AG04449 (cell line): ENCODE measurements at regions not wholly inside any gene's neighbourhood (a gene's known extent, or its start where the extent isn't known, plus 50 kb on each side); places are given as distances from the start of the nearest gene placed in this dataset.

Source experiments
- CTCF ChIA-PET: fragments of 350-600 bp; formaldehyde crosslinking; extraction: SDS; loops from one replicate; lab custom pipeline; 2021; ENCODE audit warnings: antibody characterized with exemption; lab: Yijun Ruan, JAX
- POLR2A ChIA-PET: fragments of 400-600, 350-600 bp; formaldehyde crosslinking; extraction: SDS; loops from one replicate; lab custom pipeline; 2020; ENCODE audit warnings: antibody characterized with exemption, inconsistent platforms; lab: Yijun Ruan, JAX
- DNase-seq: peaks from one replicate; pipeline ENCODE4 v3.0.0-alpha.2; 2010; ENCODE audit warnings: low read depth, low spot score
- H3K4me3 ChIP-seq: 2 replicates; pipeline ENCODE4 v1.5.1; 2011; ENCODE audit warnings: low read depth, mild to moderate bottlenecking, control low read depth, low read length
- TF ChIP-seq, protein P1 (sequence below): IDR thresholded peaks from one replicate; pipeline ENCODE4 v1.5.1; 2011; ENCODE audit warnings: mild to moderate bottlenecking, moderate library complexity, low read length, control low read depth, inconsistent platforms; ENCODE audit not compliant: insufficient read depth; ENCODE audit errors: missing control alignments

DNA sequence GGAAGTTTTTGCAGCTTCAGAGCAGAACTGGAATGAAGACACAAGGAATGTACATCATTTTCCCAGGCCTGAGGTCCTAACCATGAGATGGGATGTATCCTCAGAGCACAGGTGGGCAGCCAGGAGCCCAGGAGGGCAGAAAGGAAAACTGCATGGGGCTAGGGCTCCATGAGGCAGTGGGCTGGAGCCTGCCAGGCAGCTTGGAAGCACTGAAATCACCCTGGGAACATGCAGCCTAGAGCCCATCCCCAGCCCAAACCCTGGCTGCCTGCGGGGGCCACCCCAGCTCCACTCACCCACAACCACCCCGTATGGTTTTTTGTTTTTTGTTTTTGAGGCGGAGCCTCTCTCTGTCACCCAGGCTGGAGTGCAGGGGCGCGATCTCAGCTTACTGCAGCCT, 86.2 kb upstream of the SIAH1 start:
- DNase-seq = no peak
- ChIA-PET POLR2A (no interaction called here), CTCF (no interaction called here)
- TF ChIP-seq, protein P1, sequence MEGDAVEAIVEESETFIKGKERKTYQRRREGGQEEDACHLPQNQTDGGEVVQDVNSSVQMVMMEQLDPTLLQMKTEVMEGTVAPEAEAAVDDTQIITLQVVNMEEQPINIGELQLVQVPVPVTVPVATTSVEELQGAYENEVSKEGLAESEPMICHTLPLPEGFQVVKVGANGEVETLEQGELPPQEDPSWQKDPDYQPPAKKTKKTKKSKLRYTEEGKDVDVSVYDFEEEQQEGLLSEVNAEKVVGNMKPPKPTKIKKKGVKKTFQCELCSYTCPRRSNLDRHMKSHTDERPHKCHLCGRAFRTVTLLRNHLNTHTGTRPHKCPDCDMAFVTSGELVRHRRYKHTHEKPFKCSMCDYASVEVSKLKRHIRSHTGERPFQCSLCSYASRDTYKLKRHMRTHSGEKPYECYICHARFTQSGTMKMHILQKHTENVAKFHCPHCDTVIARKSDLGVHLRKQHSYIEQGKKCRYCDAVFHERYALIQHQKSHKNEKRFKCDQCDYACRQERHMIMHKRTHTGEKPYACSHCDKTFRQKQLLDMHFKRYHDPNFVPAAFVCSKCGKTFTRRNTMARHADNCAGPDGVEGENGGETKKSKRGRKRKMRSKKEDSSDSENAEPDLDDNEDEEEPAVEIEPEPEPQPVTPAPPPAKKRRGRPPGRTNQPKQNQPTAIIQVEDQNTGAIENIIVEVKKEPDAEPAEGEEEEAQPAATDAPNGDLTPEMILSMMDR = no peak
- H3K4me3 ChIP-seq = no peak overlapping the region

DNA sequence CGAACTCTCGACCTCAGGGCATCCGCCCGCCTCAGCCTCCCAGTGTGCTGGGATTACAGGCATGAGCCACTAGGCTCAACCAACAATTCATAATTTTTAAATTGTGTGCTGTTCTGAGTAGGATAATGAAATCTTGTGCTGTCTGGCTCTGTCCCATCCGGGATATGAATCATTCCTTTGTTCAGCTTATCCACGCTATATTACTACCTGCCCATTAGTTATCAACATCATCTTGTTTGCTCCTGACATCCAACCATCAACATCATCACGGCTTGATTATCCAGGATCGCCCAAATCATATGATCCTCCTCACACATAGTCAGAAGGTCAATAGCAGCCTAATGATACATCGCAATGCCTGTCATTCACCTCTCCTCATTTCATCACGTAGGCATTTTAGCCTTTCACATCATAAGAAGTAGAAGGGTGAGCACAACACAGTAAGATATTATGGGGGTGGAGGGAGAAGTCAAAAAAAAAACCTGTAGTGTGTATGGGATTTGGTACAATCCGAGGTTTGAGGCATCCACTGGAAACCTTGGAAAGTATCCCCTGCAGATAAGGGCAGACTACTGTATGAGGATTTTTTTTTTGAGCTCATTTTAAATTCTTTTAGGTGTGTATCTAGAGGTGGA, 77.0 kb upstream of the SIAH1 start:
- no peak overlapping the region for H3K4me3 ChIP-seq
- CTCF ChIA-PET = no interaction called here
- DNase-seq = no peak
- TF ChIP-seq, protein P1 = no peak
- POLR2A ChIA-PET = interaction anchor here (0.6 kb wide), 1 partner anchor 52 kb away, joined by 3 read pairs; no protein-coding TSS in a partner anchor

DNA sequence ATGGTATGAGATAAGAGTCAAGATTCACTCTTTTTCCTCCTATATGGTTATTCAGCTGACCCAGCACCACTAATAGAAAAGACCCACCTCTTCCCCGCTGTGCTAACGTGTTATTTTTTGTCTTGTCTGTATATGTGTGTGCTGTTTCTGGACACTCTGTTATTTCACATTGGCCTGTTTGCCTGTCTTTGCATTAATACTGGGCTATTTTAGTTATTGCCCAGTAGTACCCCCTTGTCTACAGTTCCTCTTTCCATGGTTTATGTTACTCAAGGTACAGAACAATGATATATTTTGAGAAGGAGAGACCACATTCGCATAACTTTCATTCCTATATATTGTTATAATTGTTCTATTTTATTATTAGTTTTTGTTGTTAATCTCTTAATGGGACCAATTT, 74.0 kb upstream of the SIAH1 start:
- POLR2A ChIA-PET = no interaction called here
- TF ChIP-seq, protein P1 = no peak

DNA sequence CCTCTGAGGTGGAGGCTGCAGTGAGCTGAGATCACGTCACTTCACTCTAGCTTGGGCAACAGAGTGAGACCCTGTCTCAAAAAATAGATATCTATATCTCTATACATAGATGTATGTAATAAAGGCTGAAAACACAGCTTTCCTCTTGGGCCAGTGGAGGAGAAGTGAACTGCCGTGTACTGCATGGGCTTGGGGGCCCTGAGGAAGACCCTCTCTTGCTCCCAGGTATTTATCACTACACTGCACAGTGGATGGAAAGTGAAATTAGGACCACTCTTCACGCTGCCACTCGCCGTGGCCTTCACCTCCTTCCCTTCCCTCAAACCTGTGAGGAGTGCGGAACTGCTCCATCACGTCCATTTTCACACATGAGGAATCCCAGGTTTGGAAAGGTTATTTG, 68.8 kb upstream of the SIAH1 start:
- POLR2A ChIA-PET = no interaction called here

More for the DNA sequence above, 74.0 kb upstream of the SIAH1 start:
- CTCF ChIA-PET = no interaction called here
- no peak overlapping the region for H3K4me3 ChIP-seq
- DNase-seq = no peak

DNA sequence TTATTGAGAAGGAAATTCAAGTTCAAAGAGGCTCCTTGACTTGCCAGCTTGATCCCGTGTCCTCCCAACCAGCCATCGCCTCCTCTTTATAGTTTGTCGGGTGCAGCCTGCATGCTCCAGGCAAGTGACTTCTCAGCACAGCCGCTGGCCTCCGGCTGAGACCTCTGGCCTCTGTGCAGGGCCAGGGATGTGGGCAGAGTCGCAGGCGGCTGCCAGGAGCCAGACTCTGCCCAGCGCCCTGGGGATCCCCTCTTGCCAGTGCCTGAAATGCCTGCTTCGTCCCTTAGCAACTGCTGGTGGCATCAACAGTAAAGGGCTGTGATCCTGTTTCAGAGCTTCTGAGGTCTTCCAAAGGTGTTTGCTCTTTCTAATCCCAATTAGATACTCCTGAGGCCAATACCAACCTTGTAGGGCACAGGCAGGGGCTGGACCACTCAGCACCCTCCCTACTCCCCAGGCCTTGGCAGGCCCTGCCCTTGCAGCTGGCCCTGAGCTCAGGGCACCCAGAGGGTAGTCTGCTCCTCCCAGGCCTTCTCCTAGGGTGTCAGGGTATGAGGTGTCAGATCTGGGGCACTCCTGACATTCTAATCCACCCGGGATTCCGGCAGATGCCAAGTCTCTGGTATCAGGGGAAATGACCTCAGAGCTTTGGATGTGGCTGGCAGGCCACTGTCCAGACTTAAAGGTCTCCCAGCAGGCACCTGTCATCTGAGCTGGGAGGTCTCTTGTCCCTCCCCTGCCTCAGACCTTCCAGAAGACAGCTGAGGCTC, 68.0 kb upstream of the SIAH1 start:
- CTCF ChIA-PET = no interaction called here
- H3K4me3 ChIP-seq = no peak overlapping the region
- POLR2A ChIA-PET = no interaction called here
- no peak for DNase-seq
- TF ChIP-seq, protein P1 = no peak

More for the DNA sequence above, 68.8 kb upstream of the SIAH1 start:
- no peak overlapping the region for H3K4me3 ChIP-seq
- no peak for DNase-seq
- CTCF ChIA-PET = no interaction called here
- TF ChIP-seq, protein P1 = no peak

DNA sequence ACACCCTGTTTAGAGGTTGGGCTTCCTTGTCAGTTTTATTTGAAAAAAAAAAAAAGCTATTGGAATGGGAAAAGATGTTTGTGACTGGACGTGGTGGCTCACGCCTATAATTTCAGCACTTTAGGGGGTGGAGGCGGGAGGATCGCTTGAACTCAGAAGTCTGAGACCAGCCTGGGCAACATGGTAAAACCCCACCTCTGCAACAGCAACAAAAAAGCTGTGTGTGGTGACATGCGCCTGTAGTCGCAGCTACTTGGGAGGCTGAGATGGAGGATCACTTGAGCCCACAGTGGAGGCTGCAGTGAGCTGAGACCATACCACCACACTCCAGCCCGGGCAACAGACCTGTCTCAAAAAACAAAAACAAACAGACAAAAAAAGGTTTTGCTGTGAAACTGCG, 66.1 kb upstream of the SIAH1 start:
- no peak for DNase-seq
- CTCF ChIA-PET = interaction anchor here (0.6 to 0.8 kb wide), 2 partner anchors 10 to 28 kb away, joined by 3 read pairs; no protein-coding TSS in a partner anchor
- POLR2A ChIA-PET = no interaction called here
- no peak overlapping the region for H3K4me3 ChIP-seq
- TF ChIP-seq, protein P1 = no peak
